C4-2B (cell line): ENCODE measurements at regions not wholly inside any gene's neighbourhood (a gene's known extent, or its start where the extent isn't known, plus 50 kb on each side); places are given as distances from the start of the nearest gene placed in this dataset.

Source experiments
- CTCF ChIP-seq: fragments of 450-650 bp; conservative IDR thresholded peaks from 2 replicates; pipeline ENCODE4 v1.5.1; 2017; ENCODE audit warnings: mild to moderate bottlenecking
- ZFX ChIP-seq: fragments of 450-650 bp; IDR thresholded peaks from 2 replicates; pipeline ENCODE4 v1.6.1; 2017

- TF ChIP-seq CTCF, result no peak
- TF ChIP-seq ZFX, result no peak
These were observed 1386.0 kb upstream of the CELF4 start for GRCh38 chr18:38951633-38952032.
